ENCODE measurements at regions not wholly inside any gene's neighbourhood (a gene's known extent, or its start where the extent isn't known, plus 50 kb on each side); places are given as distances from the start of the nearest gene placed in this dataset.

- no peak for TF ChIP-seq BORCS8-MEF2B (CRISPR knock-in tag; IDR thresholded peaks at IDR 0.05)
Observed at GRCh38 chr5:60056191-60056590, 162.7 kb upstream of the PDE4D start.

DNA sequence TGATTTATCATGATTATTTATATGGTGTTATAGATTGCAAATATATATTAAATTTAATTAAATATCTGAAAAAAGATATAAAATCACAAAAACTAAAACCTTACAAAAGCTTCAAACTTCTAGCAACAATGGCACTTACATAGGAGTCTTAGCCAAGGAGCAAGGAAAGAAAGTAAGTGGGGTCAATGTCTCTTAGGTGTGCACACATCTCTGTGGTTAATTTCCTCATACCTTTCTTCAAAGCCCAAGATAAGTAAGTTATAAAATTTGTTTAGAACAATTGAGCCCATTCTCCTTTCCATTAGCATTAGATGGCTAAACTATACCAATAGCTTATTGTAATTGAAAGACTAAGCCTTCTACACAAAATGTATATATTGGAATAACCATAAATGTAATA, 161.6 kb upstream of the PDE4D start:
- no peaks in the 10 kb centered on the region for H3K27me3 ChIP-seq (ENCODE audit: control insufficient read depth in 1 of 2, insufficient read depth in 2 of 2, low read length in 2 of 2)
- BruUV-seq (replicated peaks), result no TSS peak
- H3K9ac ChIP-seq (ENCODE audit: insufficient read depth, low read depth, low read length), result no peak overlapping the region
- H3K4me2 ChIP-seq (ENCODE audit: low read depth, low read length), result no peak overlapping the region
- ChIA-PET CTCF (ENCODE audit: low intra/inter-chr PET ratio, low total read pairs) (no interaction called here), POLR2A (no interaction called here)
- no peaks in the 10 kb centered on the region for H3K4me1 ChIP-seq (ENCODE audit: insufficient read depth, low read length)
- DNase-seq (ENCODE audit: low spot score), result no peak
- no peaks in the 10 kb centered on the region for H3K36me3 ChIP-seq (replicated peaks in 1 of 2; ENCODE audit: control insufficient read depth in 1 of 2, insufficient read depth in 2 of 2, low read length in 2 of 2)
- no peak overlapping the region for H3K4me3 ChIP-seq (replicated peaks in 1 of 3; ENCODE audit: insufficient read depth in 1 of 3, low read depth in 2 of 3, low read length in 3 of 3)
- H2AFZ ChIP-seq (ENCODE audit: low read length), result no peak overlapping the region
- H3K79me2 ChIP-seq (ENCODE audit: insufficient read depth, low read length), result no peaks in the 10 kb centered on the region
- no peak for ATAC-seq
- H3K9me3 ChIP-seq (ENCODE audit: low read length), result no peaks in the 10 kb centered on the region
- intact Hi-C loops (cut with micrococcal nuclease; ENCODE audit: unreplicated experiment), result no loop called here
- H3K27ac ChIP-seq (ENCODE audit: extremely low read length, insufficient read depth, low read length), result no peak overlapping the region
- H4K20me1 ChIP-seq (ENCODE audit: insufficient read depth, low read length), result no peaks in the 10 kb centered on the region
- in situ Hi-C loops (cut with HindIII; ENCODE audit: extremely low pct_ligation_motif_present, low pct_unique_long_range_greater_than_20kb), result no loop called here
- FAIRE-seq, result no peak
- TF ChIP-seq, protein P1, sequence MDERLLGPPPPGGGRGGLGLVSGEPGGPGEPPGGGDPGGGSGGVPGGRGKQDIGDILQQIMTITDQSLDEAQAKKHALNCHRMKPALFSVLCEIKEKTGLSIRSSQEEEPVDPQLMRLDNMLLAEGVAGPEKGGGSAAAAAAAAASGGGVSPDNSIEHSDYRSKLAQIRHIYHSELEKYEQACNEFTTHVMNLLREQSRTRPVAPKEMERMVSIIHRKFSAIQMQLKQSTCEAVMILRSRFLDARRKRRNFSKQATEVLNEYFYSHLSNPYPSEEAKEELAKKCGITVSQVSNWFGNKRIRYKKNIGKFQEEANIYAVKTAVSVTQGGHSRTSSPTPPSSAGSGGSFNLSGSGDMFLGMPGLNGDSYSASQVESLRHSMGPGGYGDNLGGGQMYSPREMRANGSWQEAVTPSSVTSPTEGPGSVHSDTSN (CRISPR knock-in tag; IDR thresholded peaks at IDR 0.05), result no peak
- TF ChIP-seq SYNCRIP (IDR thresholded peaks at IDR 0.05; ENCODE audit: insufficient read depth, low read depth, low read length) (no peak), GFI1 (CRISPR knock-in tag; IDR thresholded peaks at IDR 0.05; ENCODE audit: borderline replicate concordance) (no peak), AHR (CRISPR knock-in tag; IDR thresholded peaks at IDR 0.05) (no peak), ZNF17 (CRISPR knock-in tag; IDR thresholded peaks at IDR 0.05) (no peak)
- TF ChIP-seq, protein P2, sequence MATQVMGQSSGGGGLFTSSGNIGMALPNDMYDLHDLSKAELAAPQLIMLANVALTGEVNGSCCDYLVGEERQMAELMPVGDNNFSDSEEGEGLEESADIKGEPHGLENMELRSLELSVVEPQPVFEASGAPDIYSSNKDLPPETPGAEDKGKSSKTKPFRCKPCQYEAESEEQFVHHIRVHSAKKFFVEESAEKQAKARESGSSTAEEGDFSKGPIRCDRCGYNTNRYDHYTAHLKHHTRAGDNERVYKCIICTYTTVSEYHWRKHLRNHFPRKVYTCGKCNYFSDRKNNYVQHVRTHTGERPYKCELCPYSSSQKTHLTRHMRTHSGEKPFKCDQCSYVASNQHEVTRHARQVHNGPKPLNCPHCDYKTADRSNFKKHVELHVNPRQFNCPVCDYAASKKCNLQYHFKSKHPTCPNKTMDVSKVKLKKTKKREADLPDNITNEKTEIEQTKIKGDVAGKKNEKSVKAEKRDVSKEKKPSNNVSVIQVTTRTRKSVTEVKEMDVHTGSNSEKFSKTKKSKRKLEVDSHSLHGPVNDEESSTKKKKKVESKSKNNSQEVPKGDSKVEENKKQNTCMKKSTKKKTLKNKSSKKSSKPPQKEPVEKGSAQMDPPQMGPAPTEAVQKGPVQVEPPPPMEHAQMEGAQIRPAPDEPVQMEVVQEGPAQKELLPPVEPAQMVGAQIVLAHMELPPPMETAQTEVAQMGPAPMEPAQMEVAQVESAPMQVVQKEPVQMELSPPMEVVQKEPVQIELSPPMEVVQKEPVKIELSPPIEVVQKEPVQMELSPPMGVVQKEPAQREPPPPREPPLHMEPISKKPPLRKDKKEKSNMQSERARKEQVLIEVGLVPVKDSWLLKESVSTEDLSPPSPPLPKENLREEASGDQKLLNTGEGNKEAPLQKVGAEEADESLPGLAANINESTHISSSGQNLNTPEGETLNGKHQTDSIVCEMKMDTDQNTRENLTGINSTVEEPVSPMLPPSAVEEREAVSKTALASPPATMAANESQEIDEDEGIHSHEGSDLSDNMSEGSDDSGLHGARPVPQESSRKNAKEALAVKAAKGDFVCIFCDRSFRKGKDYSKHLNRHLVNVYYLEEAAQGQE (IDR thresholded peaks at IDR 0.05; ENCODE audit: borderline replicate concordance in 1 of 2, low read depth in 1 of 2, low read length in 2 of 2), result no peak
- TF ChIP-seq, protein P3, sequence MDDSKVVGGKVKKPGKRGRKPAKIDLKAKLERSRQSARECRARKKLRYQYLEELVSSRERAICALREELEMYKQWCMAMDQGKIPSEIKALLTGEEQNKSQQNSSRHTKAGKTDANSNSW (CRISPR knock-in tag; IDR thresholded peaks at IDR 0.05; ENCODE audit: borderline replicate concordance), result no peak
- TF ChIP-seq, protein P4, sequence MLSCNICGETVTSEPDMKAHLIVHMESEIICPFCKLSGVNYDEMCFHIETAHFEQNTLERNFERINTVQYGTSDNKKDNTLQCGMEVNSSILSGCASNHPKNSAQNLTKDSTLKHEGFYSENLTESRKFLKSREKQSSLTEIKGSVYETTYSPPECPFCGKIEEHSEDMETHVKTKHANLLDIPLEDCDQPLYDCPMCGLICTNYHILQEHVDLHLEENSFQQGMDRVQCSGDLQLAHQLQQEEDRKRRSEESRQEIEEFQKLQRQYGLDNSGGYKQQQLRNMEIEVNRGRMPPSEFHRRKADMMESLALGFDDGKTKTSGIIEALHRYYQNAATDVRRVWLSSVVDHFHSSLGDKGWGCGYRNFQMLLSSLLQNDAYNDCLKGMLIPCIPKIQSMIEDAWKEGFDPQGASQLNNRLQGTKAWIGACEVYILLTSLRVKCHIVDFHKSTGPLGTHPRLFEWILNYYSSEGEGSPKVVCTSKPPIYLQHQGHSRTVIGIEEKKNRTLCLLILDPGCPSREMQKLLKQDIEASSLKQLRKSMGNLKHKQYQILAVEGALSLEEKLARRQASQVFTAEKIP (CRISPR knock-in tag; IDR thresholded peaks at IDR 0.05; ENCODE audit: borderline replicate concordance), result no peak
- TF ChIP-seq, protein P5, sequence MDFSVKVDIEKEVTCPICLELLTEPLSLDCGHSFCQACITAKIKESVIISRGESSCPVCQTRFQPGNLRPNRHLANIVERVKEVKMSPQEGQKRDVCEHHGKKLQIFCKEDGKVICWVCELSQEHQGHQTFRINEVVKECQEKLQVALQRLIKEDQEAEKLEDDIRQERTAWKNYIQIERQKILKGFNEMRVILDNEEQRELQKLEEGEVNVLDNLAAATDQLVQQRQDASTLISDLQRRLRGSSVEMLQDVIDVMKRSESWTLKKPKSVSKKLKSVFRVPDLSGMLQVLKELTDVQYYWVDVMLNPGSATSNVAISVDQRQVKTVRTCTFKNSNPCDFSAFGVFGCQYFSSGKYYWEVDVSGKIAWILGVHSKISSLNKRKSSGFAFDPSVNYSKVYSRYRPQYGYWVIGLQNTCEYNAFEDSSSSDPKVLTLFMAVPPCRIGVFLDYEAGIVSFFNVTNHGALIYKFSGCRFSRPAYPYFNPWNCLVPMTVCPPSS (IDR thresholded peaks at IDR 0.05), result no peak

More at GRCh38 chr5:60056191-60056590, 162.7 kb upstream of the PDE4D start:
- Histone ChIP-seq H3K4me1 (ENCODE audit: insufficient read depth, low read length) (no peaks in the 10 kb centered on the region), H3K36me3 (replicated peaks in 1 of 2; ENCODE audit: control insufficient read depth in 1 of 2, insufficient read depth in 2 of 2, low read length in 2 of 2) (no peaks in the 10 kb centered on the region), H3K4me2 (ENCODE audit: low read depth, low read length) (no peak overlapping the region), H4K20me1 (ENCODE audit: insufficient read depth, low read length) (no peaks in the 10 kb centered on the region), H3K79me2 (ENCODE audit: insufficient read depth, low read length) (no peaks in the 10 kb centered on the region), H3K27ac (ENCODE audit: extremely low read length, insufficient read depth, low read length) (no peak overlapping the region), H2AFZ (ENCODE audit: low read length) (no peak overlapping the region), H3K9ac (ENCODE audit: insufficient read depth, low read depth, low read length) (no peak overlapping the region), H3K27me3 (ENCODE audit: control insufficient read depth in 1 of 2, insufficient read depth in 2 of 2, low read length in 2 of 2) (no peaks in the 10 kb centered on the region), H3K9me3 (ENCODE audit: low read length) (no peaks in the 10 kb centered on the region), H3K4me3 (replicated peaks in 1 of 3; ENCODE audit: insufficient read depth in 1 of 3, low read depth in 2 of 3, low read length in 3 of 3) (no peak overlapping the region)
- DNase-seq (ENCODE audit: low spot score) (no peak), FAIRE-seq (no peak), ATAC-seq (no peak)
- ChIA-PET CTCF (ENCODE audit: low intra/inter-chr PET ratio, low total read pairs) (no interaction called here), POLR2A (no interaction called here)
- intact Hi-C loops (cut with micrococcal nuclease; ENCODE audit: unreplicated experiment) (no loop called here), in situ Hi-C loops (cut with HindIII; ENCODE audit: extremely low pct_ligation_motif_present, low pct_unique_long_range_greater_than_20kb) (no loop called here)
- BruUV-seq (replicated peaks), result no TSS peak
- WGBS (ENCODE audit: low lambda C conversion rate), result no CpG with 5 or more reads among the region's 4 CpGs
